Peyer's patch (tissue), 4 donors: ENCODE measurements at regions not wholly inside any gene's neighbourhood (a gene's known extent, or its start where the extent isn't known, plus 50 kb on each side); places are given as distances from the start of the nearest gene placed in this dataset.
"Not testable (repeated sequence)": the region's sequence is repeated elsewhere in the genome, so short reads cannot be mapped to it uniquely, and the experiment has no call there.

Experiments used
- DNase-seq, 3 donors: peaks; one replicate each; pipeline ENCODE4 v3.0.0-alpha.2; 2017 to 2019
- H3K27ac ChIP-seq, 4 donors: fragments of 200-600 bp; sonication (generic); one replicate each; pipeline ENCODE4 v1.5.1; 2016 to 2019
- H3K27me3 ChIP-seq, 2 donors: fragments of 200-600 bp; sonication (generic); one replicate each; pipeline ENCODE4 v1.5.1; 2019
- H3K36me3 ChIP-seq, 3 donors: fragments of 200-600 bp; sonication (generic); one replicate each; pipeline ENCODE4 v1.5.1; 2016 to 2019
- H3K4me1 ChIP-seq, 4 donors: fragments of 200-600 bp; sonication (generic); one replicate each; pipeline ENCODE4 v1.5.1; 2016 to 2019
- H3K4me3 ChIP-seq, 4 donors: fragments of 200-600 bp; sonication (generic); 1 replicate in 3 of 4; 2 replicates in 1 of 4; pipeline ENCODE4 v1.5.1; 2016 to 2019; ENCODE audit warnings: mild to moderate bottlenecking in 1 of 4
- H3K9me3 ChIP-seq, 4 donors: fragments of 200-600 bp; sonication (generic); one replicate each; pipeline ENCODE4 v1.5.1; 2016 to 2019; ENCODE audit warnings: mild to moderate bottlenecking in 1 of 4
- CTCF ChIP-seq, 6 experiments: fragments of 450-650 bp in 4 of 6; fragments of 200-600 bp in 2 of 6; sonication (generic) in 1 of 6; IDR thresholded peaks; one replicate each; pipeline ENCODE4 v1.5.1; 2017 to 2019; ENCODE audit warnings: antibody characterized with exemption in 6 of 6, mild to moderate bottlenecking in 3 of 6, moderate library complexity in 1 of 6
- POLR2A ChIP-seq, 2 donors: fragments of 450-650 bp; IDR thresholded peaks; one replicate each; pipeline ENCODE4 v1.5.1; 2017; ENCODE audit warnings: antibody characterized with exemption in 2 of 2, mild to moderate bottlenecking in 2 of 2, moderate library complexity in 2 of 2
- small RNA-seq, 2 donors: library from RNA; depleted of rRNA; stranded (forward); fragments of <200 nt; gene quantifications; one replicate each; pipeline ENCODE3, GENCODE V24; 2016

GRCh38 chr15:79773128-79773527 is 123.7 kb downstream of the MTHFS start:
- H3K27me3 ChIP-seq, result no peaks in the 10 kb centered on the region
- DNase-seq, result no peak
- no peak overlapping the region for H3K4me3 ChIP-seq

GRCh38 chr15:79775821-79776220 is 121.0 kb downstream of the MTHFS start:
- Histone ChIP-seq H3K27me3 (no peaks in the 10 kb centered on the region), H3K4me1 (no peaks in the 10 kb centered on the region), H3K4me3 (no peak overlapping the region), H3K27ac (no peak overlapping the region), H3K36me3 (no peaks in the 10 kb centered on the region), H3K9me3 (no peaks in the 10 kb centered on the region)
- DNase-seq, result no peak
- no peak for TF ChIP-seq POLR2A (IDR thresholded peaks at IDR 0.05)
- TF ChIP-seq CTCF (IDR thresholded peaks at IDR 0.05), result no peak

More at GRCh38 chr15:79773128-79773527, 123.7 kb downstream of the MTHFS start:
- Histone ChIP-seq H3K36me3 (no peaks in the 10 kb centered on the region), H3K27ac (no peak overlapping the region), H3K9me3 (no peaks in the 10 kb centered on the region), H3K4me1 (no peaks in the 10 kb centered on the region)
- TF ChIP-seq POLR2A (IDR thresholded peaks at IDR 0.05) (no peak), CTCF (IDR thresholded peaks at IDR 0.05) (no peak)

- no peak for DNase-seq
Observed at GRCh38 chr15:79777916-79778315, 118.9 kb downstream of the MTHFS start.

GRCh38 chr15:79778378-79778990 is 118.3 kb downstream of the MTHFS start:
- Histone ChIP-seq H3K4me3 (no peak overlapping the region), H3K27me3 (no peaks in the 10 kb centered on the region), H3K9me3 (no peaks in the 10 kb centered on the region), H3K27ac (no peak overlapping the region), H3K36me3 (no peaks in the 10 kb centered on the region), H3K4me1 (no peaks in the 10 kb centered on the region)
- TF ChIP-seq POLR2A (IDR thresholded peaks at IDR 0.05) (no peak), CTCF (IDR thresholded peaks at IDR 0.05) (no peak)
- no peak for DNase-seq

More at GRCh38 chr15:79777916-79778315, 118.9 kb downstream of the MTHFS start:
- TF ChIP-seq CTCF (IDR thresholded peaks at IDR 0.05) (no peak), POLR2A (IDR thresholded peaks at IDR 0.05) (no peak)
- Histone ChIP-seq H3K9me3 (no peaks in the 10 kb centered on the region), H3K4me3 (no peak overlapping the region), H3K4me1 (no peaks in the 10 kb centered on the region), H3K36me3 (no peaks in the 10 kb centered on the region), H3K27me3 (no peaks in the 10 kb centered on the region), H3K27ac (no peak overlapping the region)

- DNase-seq, result no peak
- Histone ChIP-seq H3K27ac (no peak overlapping the region), H3K27me3 (no peaks in the 10 kb centered on the region), H3K4me3 (no peak overlapping the region), H3K9me3 (no peaks in the 10 kb centered on the region), H3K4me1 (no peaks in the 10 kb centered on the region), H3K36me3 (no peaks in the 10 kb centered on the region)
- no peak for TF ChIP-seq CTCF (IDR thresholded peaks at IDR 0.05)
- no peak for TF ChIP-seq POLR2A (IDR thresholded peaks at IDR 0.05)
Observed at GRCh38 chr15:79779746-79780145, 117.1 kb downstream of the MTHFS start.

GRCh38 chr15:79782307-79782706 is 114.5 kb downstream of the MTHFS start:
- H3K4me3 ChIP-seq, DNase-seq, H3K27me3 ChIP-seq, H3K27ac ChIP-seq, H3K36me3 ChIP-seq, H3K4me1 ChIP-seq, H3K9me3 ChIP-seq: not testable (repeated sequence)

Small RNA genes in the stretch of these regions (small RNA-seq; reads per million reads assigned to genes)
- gene AC026826.2 (0 reads per million in 2 donors), gene AC026826.3 (0 reads per million in 2 donors)
